Activated CD4-positive, alpha-beta T cell treated with anti-CD3 and anti-CD28 coated beads, Interleukin-2, amount 10 ng/mL, durations not matched to agents 24 days and 14 days (primary cell): ENCODE measurements at regions not wholly inside any gene's neighbourhood (a gene's known extent, or its start where the extent isn't known, plus 50 kb on each side); places are given as distances from the start of the nearest gene placed in this dataset.

ENCODE experiments used
- DNase-seq: peaks from one replicate; pipeline ENCODE4 v3.0.0; 2022
- H3K27ac Mint-ChIP-seq: one replicate; pipeline ENCODE4 v1.8.0; 2022; ENCODE audit warnings: mild to moderate bottlenecking, mixed read lengths
- H3K27me3 Mint-ChIP-seq: one replicate; pipeline ENCODE4 v1.8.0; 2022; ENCODE audit warnings: mixed read lengths
- H3K36me3 Mint-ChIP-seq: one replicate; pipeline ENCODE4 v1.8.0; 2022; ENCODE audit warnings: low read depth, mild to moderate bottlenecking, mixed read lengths
- H3K4me1 Mint-ChIP-seq: one replicate; pipeline ENCODE4 v1.8.0; 2021; ENCODE audit warnings: mixed read lengths
- H3K4me3 Mint-ChIP-seq: one replicate; pipeline ENCODE4 v1.8.0; 2022; ENCODE audit warnings: mild to moderate bottlenecking, moderate library complexity, mixed read lengths
- H3K9me3 Mint-ChIP-seq: one replicate; pipeline ENCODE4 v1.8.0; 2021; ENCODE audit warnings: mixed read lengths
- intact Hi-C: fragments of 100-400 bp; cut with micrococcal nuclease; formaldehyde crosslinking; loops from one replicate; pipeline ENCODE4 v1.15.1; 2023

GRCh38 chr21:41066086-41066938 lies 101.6 kb upstream of the BACE2 start:
- no peaks in the 10 kb centered on the region for H3K9me3 Mint-ChIP-seq
- H3K27ac Mint-ChIP-seq = no peak overlapping the region
- intact Hi-C loops = no loop called here
- DNase-seq = no peak
- no peak overlapping the region for H3K4me3 Mint-ChIP-seq
- peaks cover 18% of the 10 kb centered on the region for H3K27me3 Mint-ChIP-seq
- no peaks in the 10 kb centered on the region for H3K36me3 Mint-ChIP-seq
- peaks cover 6% of the 10 kb centered on the region for H3K4me1 Mint-ChIP-seq

GRCh38 chr21:41067709-41068108 lies 100.3 kb upstream of the BACE2 start:
- peaks cover 18% of the 10 kb centered on the region for H3K27me3 Mint-ChIP-seq
- H3K4me3 Mint-ChIP-seq = no peak overlapping the region
- H3K27ac Mint-ChIP-seq = no peak overlapping the region
- H3K36me3 Mint-ChIP-seq = no peaks in the 10 kb centered on the region
- no peaks in the 10 kb centered on the region for H3K9me3 Mint-ChIP-seq
- peaks cover 6% of the 10 kb centered on the region for H3K4me1 Mint-ChIP-seq
- intact Hi-C loops = loop anchor here (2.0 kb wide), 1 partner anchor 923 kb away; no protein-coding TSS in a partner anchor
- DNase-seq = no peak

GRCh38 chr21:41068496-41068895 lies 99.5 kb upstream of the BACE2 start:
- intact Hi-C loops = loop anchor here (2.0 kb wide), 1 partner anchor 924 kb away; no protein-coding TSS in a partner anchor
- Mint-ChIP-seq H3K4me3 (peak overlapping the region; percentile 47), H3K27me3 (peaks cover 18% of the 10 kb centered on the region), H3K4me1 (peaks cover 6% of the 10 kb centered on the region), H3K36me3 (no peaks in the 10 kb centered on the region), H3K27ac (no peak overlapping the region), H3K9me3 (no peaks in the 10 kb centered on the region)
- no peak for DNase-seq

GRCh38 chr21:41068967-41069642 lies 98.9 kb upstream of the BACE2 start:
- H3K9me3 Mint-ChIP-seq = no peaks in the 10 kb centered on the region
- H3K27me3 Mint-ChIP-seq = peaks cover 18% of the 10 kb centered on the region
- no peaks in the 10 kb centered on the region for H3K36me3 Mint-ChIP-seq
- no peak overlapping the region for H3K27ac Mint-ChIP-seq
- peak overlapping the region; percentile 47 for H3K4me3 Mint-ChIP-seq
- peak; percentile 89 for DNase-seq
- intact Hi-C loops = loop anchor here (2.0 kb wide), 1 partner anchor 924 kb away; no protein-coding TSS in a partner anchor
- peaks cover 6% of the 10 kb centered on the region for H3K4me1 Mint-ChIP-seq

GRCh38 chr21:41070284-41070683 lies 97.7 kb upstream of the BACE2 start:
- Mint-ChIP-seq H3K27me3 (peaks cover 18% of the 10 kb centered on the region), H3K27ac (no peak overlapping the region), H3K36me3 (no peaks in the 10 kb centered on the region), H3K4me3 (no peak overlapping the region), H3K9me3 (no peaks in the 10 kb centered on the region), H3K4me1 (peaks cover 6% of the 10 kb centered on the region)
- DNase-seq = no peak
- intact Hi-C loops = no loop called here

- DNase-seq = no peak
- H3K4me3 Mint-ChIP-seq = no peak overlapping the region
- peaks cover 6% of the 10 kb centered on the region for H3K4me1 Mint-ChIP-seq
- intact Hi-C loops = no loop called here
- no peak overlapping the region for H3K27ac Mint-ChIP-seq
- H3K36me3 Mint-ChIP-seq = no peaks in the 10 kb centered on the region
- H3K27me3 Mint-ChIP-seq = peaks cover 18% of the 10 kb centered on the region
- H3K9me3 Mint-ChIP-seq = no peaks in the 10 kb centered on the region
Observed at GRCh38 chr21:41071258-41072171, 96.4 kb upstream of the BACE2 start.

- H3K27me3 Mint-ChIP-seq = peaks cover 6% of the 10 kb centered on the region
- H3K36me3 Mint-ChIP-seq = no peaks in the 10 kb centered on the region
- H3K27ac Mint-ChIP-seq = no peak overlapping the region
- intact Hi-C loops = no loop called here
- no peak for DNase-seq
- peaks cover 6% of the 10 kb centered on the region for H3K4me1 Mint-ChIP-seq
- H3K4me3 Mint-ChIP-seq = no peak overlapping the region
- no peaks in the 10 kb centered on the region for H3K9me3 Mint-ChIP-seq
Observed at GRCh38 chr21:41073558-41073957, 94.4 kb upstream of the BACE2 start.

- H3K27ac Mint-ChIP-seq = no peak overlapping the region
Observed at GRCh38 chr21:41074396-41075184, 93.4 kb upstream of the BACE2 start.

GRCh38 chr21:41075656-41076055 lies 92.3 kb upstream of the BACE2 start:
- Mint-ChIP-seq H3K36me3 (no peaks in the 10 kb centered on the region), H3K4me1 (no peaks in the 10 kb centered on the region), H3K4me3 (no peak overlapping the region), H3K9me3 (no peaks in the 10 kb centered on the region), H3K27me3 (no peaks in the 10 kb centered on the region), H3K27ac (no peak overlapping the region)
- no peak for DNase-seq
- intact Hi-C loops = no loop called here

More at GRCh38 chr21:41074396-41075184, 93.4 kb upstream of the BACE2 start:
- intact Hi-C loops = no loop called here
- DNase-seq = no peak
- Mint-ChIP-seq H3K4me3 (no peak overlapping the region), H3K9me3 (no peaks in the 10 kb centered on the region), H3K4me1 (no peaks in the 10 kb centered on the region), H3K36me3 (no peaks in the 10 kb centered on the region), H3K27me3 (no peaks in the 10 kb centered on the region)

- Mint-ChIP-seq H3K4me3 (no peak overlapping the region), H3K4me1 (no peaks in the 10 kb centered on the region), H3K36me3 (no peaks in the 10 kb centered on the region), H3K27ac (no peak overlapping the region), H3K9me3 (no peaks in the 10 kb centered on the region), H3K27me3 (no peaks in the 10 kb centered on the region)
- intact Hi-C loops = no loop called here
- no peak for DNase-seq
Observed at GRCh38 chr21:41076064-41076463, 91.9 kb upstream of the BACE2 start.

- no peaks in the 10 kb centered on the region for H3K9me3 Mint-ChIP-seq
- H3K27ac Mint-ChIP-seq = no peak overlapping the region
- no peak for DNase-seq
- H3K4me3 Mint-ChIP-seq = no peak overlapping the region
- intact Hi-C loops = no loop called here
- no peaks in the 10 kb centered on the region for H3K27me3 Mint-ChIP-seq
- no peaks in the 10 kb centered on the region for H3K36me3 Mint-ChIP-seq
- H3K4me1 Mint-ChIP-seq = no peaks in the 10 kb centered on the region
Observed at GRCh38 chr21:41079159-41079558, 88.8 kb upstream of the BACE2 start.

GRCh38 chr21:41080485-41081121 lies 87.4 kb upstream of the BACE2 start:
- no peak overlapping the region for H3K4me3 Mint-ChIP-seq
- intact Hi-C loops = no loop called here
- no peaks in the 10 kb centered on the region for H3K36me3 Mint-ChIP-seq
- no peak for DNase-seq
- H3K9me3 Mint-ChIP-seq = no peaks in the 10 kb centered on the region
- H3K4me1 Mint-ChIP-seq = no peaks in the 10 kb centered on the region
- no peaks in the 10 kb centered on the region for H3K27me3 Mint-ChIP-seq
- no peak overlapping the region for H3K27ac Mint-ChIP-seq

GRCh38 chr21:41086569-41086968 lies 81.4 kb upstream of the BACE2 start:
- no peaks in the 10 kb centered on the region for H3K27me3 Mint-ChIP-seq
- H3K9me3 Mint-ChIP-seq = no peaks in the 10 kb centered on the region
- H3K27ac Mint-ChIP-seq = no peak overlapping the region
- intact Hi-C loops = no loop called here
- DNase-seq = no peak
- no peak overlapping the region for H3K4me3 Mint-ChIP-seq
- no peaks in the 10 kb centered on the region for H3K4me1 Mint-ChIP-seq
- no peaks in the 10 kb centered on the region for H3K36me3 Mint-ChIP-seq
